Globus pallidus (tissue), 1 donor: ENCODE measurements at regions not wholly inside any gene's neighbourhood (a gene's known extent, or its start where the extent isn't known, plus 50 kb on each side); places are given as distances from the start of the nearest gene placed in this dataset.

Source experiments
- DNase-seq: peaks from one replicate; pipeline ENCODE4 v3.0.0-alpha.2; 2015; ENCODE audit warnings: low spot score

- DNase-seq: no peak
These were observed 149.7 kb downstream of the CAAP1 start for GRCh38 chr9:26742828-26743476.

- no peak for DNase-seq
These were observed 157.4 kb downstream of the CAAP1 start for GRCh38 chr9:26735160-26735559.

GRCh38 chr9:26729187-26729586 lies 163.4 kb downstream of the CAAP1 start:
- no peak for DNase-seq

GRCh38 chr9:26727471-26727870 lies 165.1 kb downstream of the CAAP1 start:
- no peak for DNase-seq

DNA sequence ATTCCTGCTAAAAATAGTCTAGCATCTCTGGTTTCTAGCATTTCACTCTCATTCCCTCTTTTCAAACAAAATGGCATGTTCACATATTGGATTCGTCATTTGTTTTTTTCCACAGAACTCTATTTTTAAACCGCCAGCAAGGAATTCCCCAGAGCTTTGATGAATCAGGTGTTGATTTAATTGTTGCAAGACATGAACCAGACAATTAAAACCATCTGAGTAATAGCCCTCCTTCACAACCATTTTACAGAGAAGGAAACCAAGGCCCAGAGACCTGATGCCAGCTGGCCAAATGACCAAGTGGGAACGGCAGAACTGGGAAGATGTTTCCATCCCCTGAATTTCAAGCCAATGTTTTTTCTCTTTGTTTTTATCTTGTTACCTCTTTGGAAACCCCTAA lies 167.0 kb downstream of the CAAP1 start:
- DNase-seq: no peak

GRCh38 chr9:26723486-26723885 lies 169.1 kb downstream of the CAAP1 start:
- peak; percentile 7 for DNase-seq

- no peak for DNase-seq
These were observed 169.8 kb downstream of the CAAP1 start for GRCh38 chr9:26722755-26723154.

- no peak for DNase-seq
These were observed 182.6 kb downstream of the CAAP1 start for GRCh38 chr9:26710008-26710407.

GRCh38 chr9:26706223-26706622 lies 186.4 kb downstream of the CAAP1 start:
- DNase-seq: no peak

DNA sequence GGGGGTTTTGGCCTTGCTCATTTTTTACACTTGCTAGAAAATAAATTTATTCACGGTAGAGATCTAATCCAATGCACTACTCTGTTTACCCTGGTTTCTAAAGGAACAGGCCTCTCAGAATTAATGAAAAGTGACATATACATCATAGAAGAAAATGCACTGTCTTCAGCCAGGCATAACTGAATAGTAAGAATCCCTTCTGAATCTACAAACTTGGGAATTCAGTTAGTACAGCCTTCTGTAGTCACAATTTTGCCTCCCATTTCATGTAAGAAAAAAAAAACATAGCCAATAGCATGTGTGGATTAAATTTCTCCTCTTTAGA lies 197.3 kb downstream of the CAAP1 start:
- DNase-seq: no peak

GRCh38 chr9:26694381-26695297 lies 198.0 kb downstream of the CAAP1 start:
- DNase-seq: no peak

DNA sequence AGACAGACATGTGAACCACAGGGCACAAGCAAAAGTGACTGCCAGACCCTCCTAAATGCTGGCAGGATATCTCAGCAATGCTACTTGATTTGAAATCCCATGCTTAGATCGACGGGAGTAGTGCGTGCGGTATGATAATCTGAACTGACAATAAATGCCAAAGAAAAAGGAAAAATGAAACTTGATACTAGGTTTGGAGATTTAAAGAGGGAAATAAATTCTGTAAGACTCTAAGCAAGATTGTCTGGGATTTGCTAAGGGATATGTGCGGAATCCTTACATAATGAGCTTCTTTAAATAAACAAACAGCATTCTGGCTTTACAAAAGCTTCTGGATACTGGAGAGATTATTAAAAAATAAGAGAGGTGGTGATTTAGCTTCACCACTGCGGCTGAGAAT lies 203.6 kb downstream of the CAAP1 start:
- DNase-seq: no peak

- no peak for DNase-seq
These were observed 205.2 kb downstream of the CAAP1 start for GRCh38 chr9:26687421-26687820.

DNA sequence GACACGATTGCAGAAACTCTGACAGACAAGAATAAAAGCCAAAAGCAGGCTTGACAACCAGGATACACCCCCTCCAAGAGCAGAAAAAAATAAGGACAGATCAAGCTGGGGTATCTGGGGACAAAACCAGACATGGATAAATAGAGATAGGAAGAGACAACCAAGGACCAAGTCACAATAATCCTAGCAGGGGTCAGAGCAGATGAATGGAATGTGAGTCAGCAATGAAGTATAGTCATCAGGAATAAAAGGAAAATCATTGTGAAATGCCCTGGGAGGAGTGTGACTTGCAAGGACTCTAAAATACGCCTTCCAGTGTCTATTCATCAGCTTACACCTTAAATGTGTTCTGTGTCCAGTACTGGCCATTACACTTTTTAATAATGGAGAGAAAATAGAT lies 206.8 kb downstream of the CAAP1 start:
- no peak for DNase-seq

GRCh38 chr9:26684029-26684428 lies 208.6 kb downstream of the CAAP1 start:
- DNase-seq: no peak

DNA sequence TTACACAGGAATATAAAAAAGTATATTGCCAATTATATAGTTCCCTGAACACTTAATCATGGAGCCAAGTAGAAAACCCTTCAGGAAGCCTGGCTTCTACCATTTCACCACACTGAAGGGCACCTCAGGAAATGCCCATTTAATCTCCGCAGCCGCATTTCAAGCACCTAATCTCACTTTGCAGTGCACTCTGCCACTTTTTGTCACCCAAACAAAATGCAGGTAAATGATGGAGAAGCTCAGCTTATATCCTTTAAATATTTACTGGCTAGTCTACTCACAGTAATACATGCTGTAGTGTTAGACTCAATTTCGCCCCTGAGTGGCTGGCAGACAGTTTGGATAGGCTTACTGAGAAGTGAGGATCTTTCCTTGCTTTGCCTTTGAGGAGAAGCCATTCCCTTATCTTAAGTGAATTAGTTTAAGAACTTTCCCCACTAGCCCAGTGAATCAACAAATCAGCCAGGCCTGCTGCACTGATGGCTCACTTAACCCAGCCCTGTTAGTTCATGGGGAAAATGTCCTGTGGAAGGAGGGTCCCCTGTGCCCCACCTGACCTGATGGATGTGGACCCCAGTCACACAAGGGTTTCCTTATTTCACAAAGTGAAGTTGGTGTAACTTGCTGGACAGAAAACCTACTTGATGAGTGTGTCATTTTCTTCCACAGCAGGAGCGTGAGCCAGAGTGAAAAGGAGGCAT lies 209.7 kb downstream of the CAAP1 start:
- DNase-seq: no peak

DNA sequence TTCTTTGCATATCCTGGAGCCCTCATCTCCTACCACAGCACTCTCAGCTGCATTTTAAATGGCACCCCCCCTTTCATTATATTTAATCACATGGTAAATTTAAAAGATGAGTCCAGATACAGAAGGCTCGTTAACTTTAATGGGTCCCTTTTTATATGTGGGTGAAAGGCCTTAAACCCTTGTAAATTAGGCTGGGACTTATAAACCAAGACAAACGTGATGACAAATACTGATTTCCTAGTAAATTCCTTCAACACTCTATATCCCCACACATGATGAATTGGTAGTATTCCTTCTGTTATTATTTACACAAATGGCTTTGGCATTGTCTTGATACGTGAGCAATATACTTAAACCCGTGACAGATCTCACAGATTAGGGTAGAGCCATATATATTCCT lies 210.6 kb downstream of the CAAP1 start:
- no peak for DNase-seq

GRCh38 chr9:26677965-26678706 lies 214.5 kb downstream of the CAAP1 start:
- no peak for DNase-seq

DNA sequence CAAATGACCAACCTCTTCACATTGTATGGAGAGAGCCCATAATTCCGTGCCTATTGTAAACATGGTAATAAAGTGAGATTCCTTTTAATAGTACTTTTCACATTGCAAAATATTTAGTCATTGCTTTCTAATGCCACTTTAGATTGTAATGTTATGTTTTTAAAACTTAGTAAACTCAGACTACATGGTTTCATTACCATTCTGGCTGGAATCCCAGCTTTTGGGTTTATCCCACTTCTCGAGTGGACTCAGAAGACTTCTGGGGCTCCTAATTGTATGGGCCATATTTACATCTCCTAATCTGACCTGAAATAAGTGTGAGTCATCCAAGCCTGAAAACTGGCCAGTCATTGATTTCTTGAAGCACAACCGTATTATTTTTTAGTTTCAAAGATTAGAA lies 217.6 kb downstream of the CAAP1 start:
- no peak for DNase-seq

- DNase-seq: no peak
These were observed 219.3 kb downstream of the CAAP1 start for GRCh38 chr9:26673261-26673660.

- DNase-seq: peak; percentile 26
These were observed 222.6 kb downstream of the CAAP1 start for GRCh38 chr9:26669701-26670670.
